OCI-LY3 (cell line): ENCODE measurements at regions not wholly inside any gene's neighbourhood (a gene's known extent, or its start where the extent isn't known, plus 50 kb on each side); places are given as distances from the start of the nearest gene placed in this dataset.

Source experiments
- H2AFZ ChIP-seq: fragments of 200-600, 300-600 bp; shearing (Covaris generic); 2 replicates; pipeline ENCODE4 v1.6.0; 2014; ENCODE audit warnings: antibody characterized with exemption, low read depth, low read length
- H3K27ac ChIP-seq: fragments of 200-600, 300-600 bp; sonication (generic); 2 replicates; pipeline ENCODE4 v1.5.1; 2014; ENCODE audit warnings: mild to moderate bottlenecking, low read length, moderate library complexity, mixed read lengths
- H3K27me3 ChIP-seq: fragments of 200-600, 300-600 bp; sonication (generic); 2 replicates; pipeline ENCODE4 v1.6.1; 2014; ENCODE audit warnings: low read depth, low read length, mixed read lengths
- H3K36me3 ChIP-seq: fragments of 200-600, 300-600 bp; sonication (generic); replicated peaks from 2 replicates; pipeline ENCODE3; 2014; ENCODE audit warnings: low read depth, low read length, mixed read lengths
- H3K4me1 ChIP-seq: fragments of 300-600, 200-600 bp; sonication (generic); 2 replicates; pipeline ENCODE4 v1.6.1; 2014; ENCODE audit warnings: low read length, mixed read lengths
- H3K4me2 ChIP-seq: fragments of 200-600, 300-600 bp; sonication (generic); 2 replicates; pipeline ENCODE4 v1.6.1; 2014; ENCODE audit warnings: low read length, mixed read lengths
- H3K4me3 ChIP-seq: fragments of 300-600, 200-600 bp; sonication (generic); 2 replicates; pipeline ENCODE4 v1.5.1; 2014; ENCODE audit warnings: antibody characterized with exemption, mild to moderate bottlenecking, low read length, moderate library complexity
- H3K79me2 ChIP-seq: fragments of 300-600, 200-600 bp; shearing (Covaris generic); 2 replicates; pipeline ENCODE4 v1.6.1; 2014; ENCODE audit warnings: mild to moderate bottlenecking, low read length, mixed read lengths
- H3K9ac ChIP-seq: fragments of 300-600, 200-600 bp; shearing (Covaris generic); 2 replicates; pipeline ENCODE4 v1.6.0; 2014; ENCODE audit warnings: mild to moderate bottlenecking, low read length, moderate library complexity
- H3K9me3 ChIP-seq: fragments of 200-600, 300-600 bp; shearing (Covaris generic); 2 replicates; pipeline ENCODE4 v1.6.1; 2014; ENCODE audit warnings: low read length, mixed read lengths; ENCODE audit not compliant: insufficient read depth
- H4K20me1 ChIP-seq: fragments of 200-600, 300-600 bp; sonication (generic); 2 replicates; pipeline ENCODE4 v1.6.1; 2016; ENCODE audit warnings: low read length, mixed read lengths; ENCODE audit not compliant: insufficient read depth
- EZH2phosphoT487 ChIP-seq: fragments of 200-600 bp; shearing (Covaris generic); IDR thresholded peaks from 2 replicates; pipeline ENCODE4 v1.6.1; 2018; ENCODE audit warnings: antibody characterized with exemption, mixed run types, low read depth
- TF ChIP-seq, protein P1 (sequence below): fragments of 200-600, 300-600 bp; sonication (generic); IDR thresholded peaks from 2 replicates; pipeline ENCODE4 v1.5.1; 2014; ENCODE audit warnings: antibody characterized with exemption, low read length, low read depth

- H3K4me3 ChIP-seq, result no peak overlapping the region
- no peaks in the 10 kb centered on the region for H4K20me1 ChIP-seq
- TF ChIP-seq, protein P1, sequence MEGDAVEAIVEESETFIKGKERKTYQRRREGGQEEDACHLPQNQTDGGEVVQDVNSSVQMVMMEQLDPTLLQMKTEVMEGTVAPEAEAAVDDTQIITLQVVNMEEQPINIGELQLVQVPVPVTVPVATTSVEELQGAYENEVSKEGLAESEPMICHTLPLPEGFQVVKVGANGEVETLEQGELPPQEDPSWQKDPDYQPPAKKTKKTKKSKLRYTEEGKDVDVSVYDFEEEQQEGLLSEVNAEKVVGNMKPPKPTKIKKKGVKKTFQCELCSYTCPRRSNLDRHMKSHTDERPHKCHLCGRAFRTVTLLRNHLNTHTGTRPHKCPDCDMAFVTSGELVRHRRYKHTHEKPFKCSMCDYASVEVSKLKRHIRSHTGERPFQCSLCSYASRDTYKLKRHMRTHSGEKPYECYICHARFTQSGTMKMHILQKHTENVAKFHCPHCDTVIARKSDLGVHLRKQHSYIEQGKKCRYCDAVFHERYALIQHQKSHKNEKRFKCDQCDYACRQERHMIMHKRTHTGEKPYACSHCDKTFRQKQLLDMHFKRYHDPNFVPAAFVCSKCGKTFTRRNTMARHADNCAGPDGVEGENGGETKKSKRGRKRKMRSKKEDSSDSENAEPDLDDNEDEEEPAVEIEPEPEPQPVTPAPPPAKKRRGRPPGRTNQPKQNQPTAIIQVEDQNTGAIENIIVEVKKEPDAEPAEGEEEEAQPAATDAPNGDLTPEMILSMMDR, result no peak
- TF ChIP-seq EZH2phosphoT487, result no peak
- H3K27me3 ChIP-seq, result no peaks in the 10 kb centered on the region
- H3K4me1 ChIP-seq, result peaks cover 14% of the 10 kb centered on the region
- H2AFZ ChIP-seq, result no peak overlapping the region
- no peaks in the 10 kb centered on the region for H3K79me2 ChIP-seq
- H3K9me3 ChIP-seq, result no peaks in the 10 kb centered on the region
- H3K9ac ChIP-seq, result no peak overlapping the region
- H3K27ac ChIP-seq, result no peak overlapping the region
- no peaks in the 10 kb centered on the region for H3K36me3 ChIP-seq
- no peak overlapping the region for H3K4me2 ChIP-seq
These were observed 64.3 kb upstream of the RTN4 start for GRCh38 chr2:55114597-55114996.

DNA sequence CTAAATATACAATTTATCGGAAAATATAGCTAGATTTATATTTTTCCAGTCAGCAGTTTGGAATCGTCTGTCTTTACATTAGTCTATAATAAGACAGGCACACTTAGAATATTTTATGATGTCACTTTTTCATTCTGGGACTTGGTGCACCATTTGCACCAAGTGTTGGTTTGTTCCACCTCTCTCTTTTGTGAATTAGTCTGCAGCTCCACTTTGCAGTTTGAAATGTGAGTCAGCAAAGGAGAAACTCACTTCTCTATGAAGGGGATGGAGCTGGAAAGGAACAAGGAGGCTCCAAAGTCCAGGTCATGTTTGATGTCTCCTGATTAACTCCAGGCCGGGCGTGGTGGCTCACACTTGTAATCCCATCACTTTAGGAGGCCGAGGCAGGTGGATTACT lies 63.8 kb upstream of the RTN4 start:
- H3K4me3 ChIP-seq, result no peak overlapping the region
- H4K20me1 ChIP-seq, result no peaks in the 10 kb centered on the region
- H3K79me2 ChIP-seq, result no peaks in the 10 kb centered on the region
- H3K9me3 ChIP-seq, result no peaks in the 10 kb centered on the region
- no peaks in the 10 kb centered on the region for H3K27me3 ChIP-seq
- no peaks in the 10 kb centered on the region for H3K36me3 ChIP-seq
- no peak overlapping the region for H2AFZ ChIP-seq
- no peak overlapping the region for H3K4me2 ChIP-seq
- H3K9ac ChIP-seq, result no peak overlapping the region
- TF ChIP-seq, protein P1, result no peak
- TF ChIP-seq EZH2phosphoT487, result no peak
- H3K4me1 ChIP-seq, result peaks cover 13% of the 10 kb centered on the region
- no peak overlapping the region for H3K27ac ChIP-seq

GRCh38 chr2:55112229-55113031 lies 62.2 kb upstream of the RTN4 start:
- no peak overlapping the region for H3K9ac ChIP-seq
- H3K79me2 ChIP-seq, result no peaks in the 10 kb centered on the region
- no peaks in the 10 kb centered on the region for H3K9me3 ChIP-seq
- TF ChIP-seq, protein P1, result no peak
- TF ChIP-seq EZH2phosphoT487, result no peak
- no peaks in the 10 kb centered on the region for H4K20me1 ChIP-seq
- H3K27ac ChIP-seq, result no peak overlapping the region
- H3K27me3 ChIP-seq, result no peaks in the 10 kb centered on the region
- no peaks in the 10 kb centered on the region for H3K36me3 ChIP-seq
- H3K4me1 ChIP-seq, result peaks cover 7% of the 10 kb centered on the region
- H3K4me3 ChIP-seq, result no peak overlapping the region
- peak overlapping the region; percentile 38 for H3K4me2 ChIP-seq
- no peak overlapping the region for H2AFZ ChIP-seq

- H2AFZ ChIP-seq, result no peak overlapping the region
- no peaks in the 10 kb centered on the region for H3K27me3 ChIP-seq
- H3K4me3 ChIP-seq, result no peak overlapping the region
- TF ChIP-seq, protein P1, result no peak
- TF ChIP-seq EZH2phosphoT487, result no peak
- H3K4me2 ChIP-seq, result no peak overlapping the region
- H3K9me3 ChIP-seq, result no peaks in the 10 kb centered on the region
- H4K20me1 ChIP-seq, result no peaks in the 10 kb centered on the region
- H3K36me3 ChIP-seq, result no peaks in the 10 kb centered on the region
- H3K27ac ChIP-seq, result no peak overlapping the region
- no peaks in the 10 kb centered on the region for H3K79me2 ChIP-seq
- peaks cover 7% of the 10 kb centered on the region for H3K4me1 ChIP-seq
- no peak overlapping the region for H3K9ac ChIP-seq
These were observed 61.4 kb upstream of the RTN4 start for GRCh38 chr2:55111570-55112228.
